GM12892 (cell line): ENCODE measurements at regions not wholly inside any gene's neighbourhood (a gene's known extent, or its start where the extent isn't known, plus 50 kb on each side); places are given as distances from the start of the nearest gene placed in this dataset.

Source experiments
- POLR2A ChIP-seq: IDR thresholded peaks from 2 replicates; pipeline ENCODE4 v1.6.1; 2011; ENCODE audit warnings: low read depth, low read length, control low read depth
- POLR2AphosphoS5 ChIP-seq: IDR thresholded peaks from 2 replicates; pipeline ENCODE4 v1.6.1; 2011; ENCODE audit warnings: low read depth, low read length, control low read depth

DNA sequence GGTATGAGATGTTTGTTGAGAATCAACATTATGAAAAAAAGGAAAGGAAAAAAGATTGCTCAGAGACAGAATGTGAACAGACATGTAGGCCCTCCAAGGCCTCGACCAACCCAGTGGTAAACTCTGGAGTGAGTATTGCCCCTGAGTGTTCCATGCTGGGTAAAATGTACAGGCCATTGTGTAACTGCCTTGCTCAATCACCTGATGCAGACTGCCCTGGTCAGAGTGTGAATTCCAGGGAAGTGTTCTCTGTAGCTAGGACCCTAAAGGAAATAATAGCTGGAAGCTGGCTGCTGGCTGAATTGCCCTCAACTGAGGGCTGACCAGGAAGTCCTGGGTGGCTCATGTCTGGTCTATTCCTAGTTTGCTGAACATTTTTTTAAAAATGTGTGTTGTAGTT lies 1081.4 kb upstream of the LRFN5 start:
- no peak for TF ChIP-seq POLR2A
- no peak for TF ChIP-seq POLR2AphosphoS5
